DND-41 (cell line): ENCODE measurements at regions not wholly inside any gene's neighbourhood (a gene's known extent, or its start where the extent isn't known, plus 50 kb on each side); places are given as distances from the start of the nearest gene placed in this dataset.

Source experiments
- ATAC-seq: fragments of 200-7000 bp; cut with Tn5 transposase; 3 replicates; pipeline ENCODE4 v1.9.1; 2021; ENCODE audit warnings: low read depth; ENCODE audit not compliant: insufficient read depth
- DNase-seq: peaks from one replicate; pipeline ENCODE4 v3.0.0-alpha.2; 2020
- H2AFZ ChIP-seq: 2 replicates; pipeline ENCODE4 v1.6.0; 2012; ENCODE audit warnings: low read depth, low read length
- H3K27ac ChIP-seq: 2 replicates; pipeline ENCODE4 v1.5.1; 2012; ENCODE audit warnings: low read length, inconsistent platforms
- H3K27me3 ChIP-seq: fragments of 200-600 bp; sonication (generic); 2 replicates; pipeline ENCODE4 v1.6.0; 2012; ENCODE audit warnings: low read length, mild to moderate bottlenecking, inconsistent platforms; ENCODE audit not compliant: insufficient read depth, poor library complexity
- H3K36me3 ChIP-seq: 2 replicates; pipeline ENCODE4 v1.5.1; 2012; ENCODE audit warnings: low read length, inconsistent platforms; ENCODE audit not compliant: insufficient read depth
- H3K4me1 ChIP-seq: 2 replicates; pipeline ENCODE4 v1.5.1; 2012; ENCODE audit warnings: mild to moderate bottlenecking, low read length; ENCODE audit not compliant: insufficient read depth
- H3K4me2 ChIP-seq: 2 replicates; pipeline ENCODE4 v1.6.0; 2012; ENCODE audit warnings: mild to moderate bottlenecking, moderate library complexity, low read length, inconsistent platforms; ENCODE audit not compliant: insufficient read depth
- H3K4me3 ChIP-seq, 2 experiments: fragments of 200-600 bp in 1 of 2; shearing (Covaris generic) in 1 of 2; 2 replicates each; pipeline ENCODE4 v1.5.1; 2012 to 2016; ENCODE audit warnings: inconsistent platforms in 2 of 2, low read length in 2 of 2, mild to moderate bottlenecking in 2 of 2, low read depth in 1 of 2, moderate library complexity in 1 of 2
- H3K79me2 ChIP-seq: 2 replicates; pipeline ENCODE4 v1.6.0; 2012; ENCODE audit warnings: low read length, inconsistent platforms; ENCODE audit not compliant: insufficient read depth
- H3K9ac ChIP-seq: 2 replicates; pipeline ENCODE4 v1.6.0; 2012; ENCODE audit warnings: low read depth, mild to moderate bottlenecking, inconsistent platforms, low read length, moderate library complexity
- H3K9me3 ChIP-seq: 2 replicates; pipeline ENCODE4 v1.5.1; 2012; ENCODE audit warnings: low read length, moderate library complexity, mild to moderate bottlenecking, inconsistent platforms; ENCODE audit not compliant: insufficient read depth, severe bottlenecking
- H4K20me1 ChIP-seq: 2 replicates; pipeline ENCODE4 v1.6.0; 2012; ENCODE audit warnings: low read length; ENCODE audit not compliant: insufficient read depth
- CTCF ChIP-seq: IDR thresholded peaks from 2 replicates; pipeline ENCODE4 v1.5.1; 2012; ENCODE audit warnings: borderline replicate concordance, low read length, moderate library complexity, mild to moderate bottlenecking; ENCODE audit not compliant: poor library complexity, severe bottlenecking; ENCODE audit errors: extremely low read depth
- EZH2 ChIP-seq: IDR thresholded peaks from 3 replicates; pipeline ENCODE4 v1.6.1; 2012; ENCODE audit warnings: borderline replicate concordance, low read depth, mild to moderate bottlenecking, moderate library complexity, low read length, inconsistent platforms; ENCODE audit not compliant: severe bottlenecking

DNA sequence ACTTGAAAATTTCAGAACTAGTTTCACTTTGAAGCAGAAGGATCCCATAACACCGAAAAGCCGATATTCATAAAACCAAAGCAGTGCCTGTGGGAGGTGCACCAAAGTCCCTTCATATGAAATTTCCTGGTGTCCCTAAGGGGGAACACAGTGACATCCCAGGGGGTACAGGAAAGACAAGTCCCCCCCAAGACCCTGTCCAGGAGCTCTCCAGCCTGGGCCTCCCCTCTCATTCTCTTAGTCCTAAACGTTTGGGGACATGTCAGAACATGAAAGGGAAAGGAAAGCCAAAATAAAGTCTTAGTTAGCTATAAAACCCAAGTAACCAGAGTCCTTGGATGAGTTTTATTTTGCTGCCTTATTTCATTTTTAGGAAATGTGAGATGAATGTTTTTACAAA, 56.6 kb downstream of the MRPL57 start:
- DNase-seq (peak; percentile 47), ATAC-seq (peak; percentile 23; the same call in 2 of the 3 replicates)
- Histone ChIP-seq H3K36me3 (no peaks in the 10 kb centered on the region), H4K20me1 (no peaks in the 10 kb centered on the region), H3K9ac (peak overlapping the region; percentile 54), H3K4me2 (peak overlapping the region; percentile 57), H3K9me3 (peaks cover 5% of the 10 kb centered on the region), H3K4me3 (peak overlapping the region in 1 of 2 experiments; percentile 38; a peak in 2 of 4 replicates), H3K27me3 (no peaks in the 10 kb centered on the region), H3K27ac (peak overlapping the region; percentile 90), H3K4me1 (peaks cover 93% of the 10 kb centered on the region), H3K79me2 (no peaks in the 10 kb centered on the region), H2AFZ (peak overlapping the region; percentile 61)
- TF ChIP-seq CTCF (no peak), EZH2 (no peak)

DNA sequence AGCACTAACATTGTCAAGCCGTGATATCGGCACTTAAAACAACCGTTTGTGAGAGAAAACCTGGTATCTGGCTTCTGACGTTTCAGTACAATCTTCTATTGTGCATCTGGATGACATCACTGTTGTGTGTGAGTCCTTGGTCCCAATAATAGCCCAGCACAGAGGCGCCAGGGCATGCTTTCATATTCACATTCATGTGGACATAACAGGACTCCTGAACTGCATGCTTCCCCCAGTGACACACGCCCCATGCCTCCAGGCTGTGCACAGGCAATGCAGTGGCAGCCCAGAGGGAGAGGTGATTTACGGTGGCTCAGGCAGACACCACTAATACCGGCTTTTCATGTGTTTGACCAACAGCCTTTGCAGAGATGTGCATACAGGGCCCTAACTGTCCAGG, 58.1 kb downstream of the MRPL57 start:
- H3K9me3 ChIP-seq: peaks cover 9% of the 10 kb centered on the region
- H3K27me3 ChIP-seq: no peaks in the 10 kb centered on the region
- no peak overlapping the region for H3K4me3 ChIP-seq
- peak overlapping the region; percentile 23; the same call in 1 of the 2 replicates for H2AFZ ChIP-seq
- H3K36me3 ChIP-seq: no peaks in the 10 kb centered on the region
- no peak for TF ChIP-seq CTCF
- no peak for TF ChIP-seq EZH2
- H3K27ac ChIP-seq: peak overlapping the region; percentile 90
- H3K79me2 ChIP-seq: no peaks in the 10 kb centered on the region
- ATAC-seq (no peak), DNase-seq (no peak)
- H3K4me2 ChIP-seq: no peak overlapping the region
- no peaks in the 10 kb centered on the region for H4K20me1 ChIP-seq
- peak overlapping the region; percentile 6; the same call in 1 of the 2 replicates for H3K9ac ChIP-seq
- peaks cover 85% of the 10 kb centered on the region for H3K4me1 ChIP-seq

DNA sequence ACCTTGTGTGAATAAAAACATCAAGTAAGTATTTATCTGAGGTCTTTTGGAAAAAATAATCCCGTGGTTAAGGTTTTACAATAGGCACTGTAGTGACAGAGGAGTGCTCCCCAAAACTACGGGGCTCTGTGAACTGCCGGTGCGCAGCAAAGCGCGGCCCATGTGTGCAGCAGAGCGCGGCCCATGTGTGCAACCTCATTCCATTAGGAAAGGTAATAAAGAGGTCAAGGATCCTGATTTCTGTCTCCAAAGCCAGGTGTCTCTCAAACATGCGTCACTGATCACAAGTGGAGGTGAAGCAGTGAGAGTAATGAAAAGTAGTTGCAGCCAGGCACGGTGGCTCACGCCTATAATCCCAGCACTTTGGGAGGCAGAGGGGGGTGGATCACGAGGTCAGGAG, 58.7 kb downstream of the MRPL57 start:
- H3K27me3 ChIP-seq: no peaks in the 10 kb centered on the region
- H3K9me3 ChIP-seq: peaks cover 9% of the 10 kb centered on the region
- no peak overlapping the region for H3K4me2 ChIP-seq
- no peak for DNase-seq
- H3K4me3 ChIP-seq: no peak overlapping the region
- no peak overlapping the region for H2AFZ ChIP-seq
- H3K79me2 ChIP-seq: no peaks in the 10 kb centered on the region
- no peaks in the 10 kb centered on the region for H3K36me3 ChIP-seq
- peaks cover 84% of the 10 kb centered on the region for H3K4me1 ChIP-seq
- TF ChIP-seq CTCF (no peak), EZH2 (no peak)
- peak overlapping the region; percentile 6; the same call in 1 of the 2 replicates for H3K9ac ChIP-seq
- H4K20me1 ChIP-seq: no peaks in the 10 kb centered on the region
- ATAC-seq: no peak
- peak overlapping the region; percentile 90 for H3K27ac ChIP-seq

- no peaks in the 10 kb centered on the region for H3K79me2 ChIP-seq
- H3K4me3 ChIP-seq: peak overlapping the region in 1 of 2 experiments; percentile 2; a peak in 1 of 4 replicates
- H3K9ac ChIP-seq: peak overlapping the region; percentile 42
- H3K4me2 ChIP-seq: peak overlapping the region; percentile 28
- no peaks in the 10 kb centered on the region for H4K20me1 ChIP-seq
- DNase-seq (peak; percentile 86), ATAC-seq (peak; percentile 82)
- peak overlapping the region; percentile 47 for H2AFZ ChIP-seq
- TF ChIP-seq EZH2 (no peak), CTCF (peak; percentile 32)
- peak overlapping the region; percentile 83 for H3K27ac ChIP-seq
- peaks cover 9% of the 10 kb centered on the region for H3K9me3 ChIP-seq
- no peaks in the 10 kb centered on the region for H3K27me3 ChIP-seq
- no peaks in the 10 kb centered on the region for H3K36me3 ChIP-seq
- H3K4me1 ChIP-seq: peaks cover 84% of the 10 kb centered on the region
Measured at GRCh38 chr13:21237081-21237480, 60.6 kb downstream of the MRPL57 start.
